T-helper 17 cell (primary cell): ENCODE measurements at regions not wholly inside any gene's neighbourhood (a gene's known extent, or its start where the extent isn't known, plus 50 kb on each side); places are given as distances from the start of the nearest gene placed in this dataset.
"Not testable (repeated sequence)": the region's sequence is repeated elsewhere in the genome, so short reads cannot be mapped to it uniquely, and the experiment has no call there.

Experiments used
- ATAC-seq: fragments of 150-1000 bp; cut with Tn5 transposase; 2 replicates; pipeline ENCODE4 v1.10.0; 2021; ENCODE audit warnings: mild to moderate bottlenecking, moderate library complexity
- DNase-seq, 3 donors: peaks; one replicate each; pipeline versions ENCODE4 v3.0.0 to v3.0.0-alpha.2; 2020 to 2021
- H3K9me3 ChIP-seq: one replicate; pipeline ENCODE4 v1.7.0; 2013; ENCODE audit warnings: low read length, mild to moderate bottlenecking; ENCODE audit not compliant: control insufficient read depth, poor library complexity, severe bottlenecking
- H3K27ac Mint-ChIP-seq: one replicate; pipeline ENCODE4 v1.8.0; 2022; ENCODE audit warnings: mild to moderate bottlenecking, moderate library complexity, mixed read lengths
- H3K27me3 Mint-ChIP-seq: one replicate; pipeline ENCODE4 v1.8.0; 2022; ENCODE audit warnings: mixed read lengths
- H3K36me3 Mint-ChIP-seq: one replicate; pipeline ENCODE4 v1.8.0; 2022; ENCODE audit warnings: low read depth, mixed read lengths
- H3K4me1 Mint-ChIP-seq: one replicate; pipeline ENCODE4 v1.8.0; 2022; ENCODE audit warnings: mild to moderate bottlenecking, mixed read lengths
- H3K4me3 Mint-ChIP-seq: one replicate; pipeline ENCODE4 v1.8.0; 2022; ENCODE audit warnings: mild to moderate bottlenecking, moderate library complexity, mixed read lengths

GRCh38 chr2:143996974-143997373 is 522.9 kb downstream of the ZEB2 start:
- peaks cover 8% of the 10 kb centered on the region for H3K36me3 Mint-ChIP-seq
- H3K9me3 ChIP-seq, result no peaks in the 10 kb centered on the region
- ATAC-seq (no peak), DNase-seq (no peak)
- no peak overlapping the region for H3K4me3 Mint-ChIP-seq
- no peaks in the 10 kb centered on the region for H3K27me3 Mint-ChIP-seq
- no peaks in the 10 kb centered on the region for H3K4me1 Mint-ChIP-seq
- no peak overlapping the region for H3K27ac Mint-ChIP-seq

GRCh38 chr2:143994961-143995360 is 525.0 kb downstream of the ZEB2 start:
- peaks cover 6% of the 10 kb centered on the region for H3K36me3 Mint-ChIP-seq
- no peaks in the 10 kb centered on the region for H3K9me3 ChIP-seq
- no peaks in the 10 kb centered on the region for H3K4me1 Mint-ChIP-seq
- ATAC-seq (no peak), DNase-seq (no peak)
- H3K4me3 Mint-ChIP-seq, result no peak overlapping the region
- no peaks in the 10 kb centered on the region for H3K27me3 Mint-ChIP-seq
- H3K27ac Mint-ChIP-seq, result no peak overlapping the region

GRCh38 chr2:143991596-143991995 is 528.3 kb downstream of the ZEB2 start:
- H3K4me3 Mint-ChIP-seq, H3K36me3 Mint-ChIP-seq, H3K4me1 Mint-ChIP-seq, ATAC-seq, DNase-seq, H3K9me3 ChIP-seq, H3K27ac Mint-ChIP-seq, H3K27me3 Mint-ChIP-seq: not testable (repeated sequence)

GRCh38 chr2:143988082-143988481 is 531.8 kb downstream of the ZEB2 start:
- no peak overlapping the region for H3K27ac Mint-ChIP-seq
- no peak overlapping the region for H3K4me3 Mint-ChIP-seq
- no peak for ATAC-seq
- H3K4me1 Mint-ChIP-seq, result no peaks in the 10 kb centered on the region
- no peak for DNase-seq
- no peaks in the 10 kb centered on the region for H3K9me3 ChIP-seq
- H3K27me3 Mint-ChIP-seq, result no peaks in the 10 kb centered on the region
- no peaks in the 10 kb centered on the region for H3K36me3 Mint-ChIP-seq

GRCh38 chr2:143981428-143981827 is 538.5 kb downstream of the ZEB2 start:
- no peak overlapping the region for H3K27ac Mint-ChIP-seq
- H3K4me1 Mint-ChIP-seq, result no peaks in the 10 kb centered on the region
- no peaks in the 10 kb centered on the region for H3K36me3 Mint-ChIP-seq
- H3K9me3 ChIP-seq, result no peaks in the 10 kb centered on the region
- no peak overlapping the region for H3K4me3 Mint-ChIP-seq
- ATAC-seq (no peak), DNase-seq (no peak)
- no peaks in the 10 kb centered on the region for H3K27me3 Mint-ChIP-seq

- Mint-ChIP-seq H3K4me1 (no peaks in the 10 kb centered on the region), H3K27me3 (no peaks in the 10 kb centered on the region), H3K36me3 (no peaks in the 10 kb centered on the region), H3K4me3 (no peak overlapping the region), H3K27ac (no peak overlapping the region)
- H3K9me3 ChIP-seq, result no peaks in the 10 kb centered on the region
- DNase-seq, result no peak
- no peak for ATAC-seq
Observed at GRCh38 chr2:143977356-143977755, 542.6 kb downstream of the ZEB2 start.

GRCh38 chr2:143975216-143975615 is 544.7 kb downstream of the ZEB2 start:
- Mint-ChIP-seq H3K4me1 (no peaks in the 10 kb centered on the region), H3K27me3 (no peaks in the 10 kb centered on the region), H3K4me3 (no peak overlapping the region), H3K36me3 (no peaks in the 10 kb centered on the region), H3K27ac (no peak overlapping the region)
- ATAC-seq (no peak), DNase-seq (no peak)
- H3K9me3 ChIP-seq, result no peaks in the 10 kb centered on the region

GRCh38 chr2:143974262-143974661 is 545.7 kb downstream of the ZEB2 start:
- Mint-ChIP-seq H3K4me3 (no peak overlapping the region), H3K27ac (no peak overlapping the region), H3K4me1 (no peaks in the 10 kb centered on the region), H3K36me3 (no peaks in the 10 kb centered on the region), H3K27me3 (no peaks in the 10 kb centered on the region)
- DNase-seq (no peak), ATAC-seq (no peak)
- no peaks in the 10 kb centered on the region for H3K9me3 ChIP-seq

GRCh38 chr2:143968860-143969259 is 551.1 kb downstream of the ZEB2 start:
- no peaks in the 10 kb centered on the region for H3K27me3 Mint-ChIP-seq
- no peaks in the 10 kb centered on the region for H3K9me3 ChIP-seq
- no peak overlapping the region for H3K27ac Mint-ChIP-seq
- no peaks in the 10 kb centered on the region for H3K4me1 Mint-ChIP-seq
- no peak overlapping the region for H3K4me3 Mint-ChIP-seq
- no peak for ATAC-seq
- DNase-seq, result no peak
- H3K36me3 Mint-ChIP-seq, result no peaks in the 10 kb centered on the region

GRCh38 chr2:143968360-143968759 is 551.6 kb downstream of the ZEB2 start:
- ATAC-seq, result no peak
- no peak for DNase-seq
- Mint-ChIP-seq H3K27me3 (no peaks in the 10 kb centered on the region), H3K4me3 (no peak overlapping the region), H3K27ac (no peak overlapping the region), H3K4me1 (no peaks in the 10 kb centered on the region), H3K36me3 (no peaks in the 10 kb centered on the region)
- no peaks in the 10 kb centered on the region for H3K9me3 ChIP-seq

GRCh38 chr2:143965493-143966164 is 554.3 kb downstream of the ZEB2 start:
- H3K4me1 Mint-ChIP-seq, result no peaks in the 10 kb centered on the region
- no peak overlapping the region for H3K4me3 Mint-ChIP-seq
- H3K27me3 Mint-ChIP-seq, result no peaks in the 10 kb centered on the region
- H3K27ac Mint-ChIP-seq, result no peak overlapping the region
- no peaks in the 10 kb centered on the region for H3K9me3 ChIP-seq
- H3K36me3 Mint-ChIP-seq, result peaks cover 2% of the 10 kb centered on the region
- no peak for DNase-seq
- ATAC-seq, result no peak

- H3K27ac Mint-ChIP-seq, result no peak overlapping the region
- H3K4me1 Mint-ChIP-seq, result no peaks in the 10 kb centered on the region
- ATAC-seq (no peak), DNase-seq (no peak)
- H3K36me3 Mint-ChIP-seq, result peaks cover 2% of the 10 kb centered on the region
- no peaks in the 10 kb centered on the region for H3K9me3 ChIP-seq
- H3K4me3 Mint-ChIP-seq, result no peak overlapping the region
- no peaks in the 10 kb centered on the region for H3K27me3 Mint-ChIP-seq
Observed at GRCh38 chr2:143964891-143965290, 555.0 kb downstream of the ZEB2 start.

- H3K9me3 ChIP-seq, result no peaks in the 10 kb centered on the region
- no peak for ATAC-seq
- Mint-ChIP-seq H3K27me3 (no peaks in the 10 kb centered on the region), H3K36me3 (peaks cover 2% of the 10 kb centered on the region), H3K27ac (no peak overlapping the region), H3K4me3 (no peak overlapping the region), H3K4me1 (no peaks in the 10 kb centered on the region)
- DNase-seq, result no peak
Observed at GRCh38 chr2:143960177-143960576, 559.7 kb downstream of the ZEB2 start.

GRCh38 chr2:143957321-143957720 is 562.6 kb downstream of the ZEB2 start:
- no peak for ATAC-seq
- no peak overlapping the region for H3K27ac Mint-ChIP-seq
- no peak for DNase-seq
- no peak overlapping the region for H3K4me3 Mint-ChIP-seq
- H3K27me3 Mint-ChIP-seq, result no peaks in the 10 kb centered on the region
- H3K9me3 ChIP-seq, result no peaks in the 10 kb centered on the region
- no peaks in the 10 kb centered on the region for H3K4me1 Mint-ChIP-seq
- peaks cover 2% of the 10 kb centered on the region for H3K36me3 Mint-ChIP-seq
